ENCODE measurements at regions not wholly inside any gene's neighbourhood (a gene's known extent, or its start where the extent isn't known, plus 50 kb on each side); places are given as distances from the start of the nearest gene placed in this dataset.
A peak's percentile ranks its signal among the peaks of the same experiment; 100 is the strongest.
"Not testable (repeated sequence)": the region's sequence is repeated elsewhere in the genome, so short reads cannot be mapped to it uniquely, and the experiment has no call there.

DNA sequence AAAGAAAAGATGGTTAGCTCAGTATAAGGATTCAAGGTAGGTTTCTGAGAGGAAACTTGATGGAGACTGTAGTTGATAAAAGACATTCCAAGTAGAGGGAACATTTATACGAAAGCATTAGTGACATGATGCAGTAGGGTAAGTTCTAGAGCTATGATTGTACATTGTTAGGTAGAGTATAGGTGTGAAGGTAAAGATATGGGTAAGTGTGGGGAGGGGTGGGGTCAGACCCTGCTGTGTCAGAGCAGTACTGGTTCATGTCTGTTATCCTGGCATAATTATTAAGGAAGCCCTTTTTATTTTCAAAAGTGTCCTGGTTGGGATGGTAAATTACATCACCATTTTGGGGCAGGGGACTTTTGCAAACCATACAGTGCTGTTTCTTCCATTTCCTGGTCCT lies 635.8 kb downstream of the COL12A1 start:
- DNase-seq, result no peak

DNA sequence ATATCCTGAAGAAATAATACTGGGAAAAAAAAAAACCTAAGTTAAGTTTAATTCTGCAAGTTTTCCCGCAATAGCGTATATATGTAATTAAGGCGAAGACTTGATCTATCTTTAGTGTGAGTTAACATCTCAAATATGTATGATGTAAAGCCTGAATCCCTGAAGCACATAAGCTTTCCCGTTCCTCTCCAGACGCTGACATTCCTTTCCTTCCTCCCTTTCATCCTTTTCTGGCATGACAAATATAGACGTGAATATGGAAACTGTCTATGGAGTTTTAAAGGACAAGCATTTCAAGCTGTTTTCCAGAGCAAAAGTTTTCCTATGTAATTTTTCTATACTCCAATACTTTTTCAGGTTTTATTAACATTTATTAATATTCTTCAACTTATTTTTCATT lies 637.0 kb downstream of the COL12A1 start:
- no peak for DNase-seq

DNA sequence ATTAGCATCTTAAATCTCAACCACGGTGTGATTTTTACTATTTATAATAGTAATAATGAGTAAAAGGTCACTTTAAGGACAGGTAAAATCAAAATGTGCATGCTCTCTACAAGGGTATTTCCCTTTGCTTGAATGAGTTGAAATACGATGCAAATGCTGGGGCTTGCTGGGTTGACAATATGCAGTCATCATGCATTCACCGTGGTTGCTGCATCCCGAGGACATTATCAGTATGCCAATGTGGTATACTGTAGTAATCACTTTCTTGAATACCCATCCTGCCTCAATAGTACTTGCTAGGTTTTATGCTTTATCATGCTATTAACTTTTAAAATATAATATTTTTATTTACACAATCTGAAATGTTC lies 637.9 kb downstream of the COL12A1 start:
- DNase-seq, result not testable (repeated sequence)

GRCh38 chr6:74567281-74567922 lies 638.5 kb downstream of the COL12A1 start:
- DNase-seq, result no peak

DNA sequence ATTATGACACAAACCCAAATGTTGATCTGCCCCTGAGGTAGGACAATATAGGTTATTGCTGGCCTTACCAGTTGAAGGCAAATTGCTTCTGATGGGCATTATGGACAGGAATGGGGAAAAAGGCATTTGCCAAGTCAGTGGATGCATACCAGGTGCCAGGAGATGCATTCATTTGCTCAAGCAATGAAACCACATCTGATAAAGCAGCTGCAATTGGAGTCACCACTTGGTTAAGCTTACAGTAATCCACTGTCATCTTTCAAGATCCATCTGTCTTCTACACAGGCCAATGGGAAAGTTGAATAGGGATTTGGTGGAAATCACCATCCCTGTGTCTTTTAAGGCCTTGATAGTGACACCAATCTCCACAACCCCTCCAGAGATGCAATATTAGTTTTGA lies 648.6 kb downstream of the COL12A1 start:
- DNase-seq, result no peak

DNA sequence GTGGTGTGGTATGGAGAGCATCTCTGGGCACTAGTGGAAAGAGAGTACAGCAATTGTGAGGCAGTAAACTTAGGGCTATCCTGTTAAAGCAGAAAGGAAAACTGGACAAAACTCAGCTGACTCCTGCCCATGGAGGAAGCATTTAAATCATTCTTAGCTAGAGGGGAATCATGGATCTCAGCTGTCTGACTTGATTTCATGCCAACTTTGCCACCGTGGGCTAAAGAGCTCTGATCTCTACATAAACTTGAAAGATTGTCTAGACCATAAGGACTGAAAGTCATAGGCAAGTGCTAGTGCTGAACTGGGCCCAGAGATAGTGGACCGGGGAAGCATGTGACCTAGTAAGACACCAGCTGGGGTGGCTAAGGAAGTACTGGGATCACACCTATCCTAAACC lies 651.8 kb downstream of the COL12A1 start:
- DNase-seq, result no peak

GRCh38 chr6:74551896-74552295 lies 654.0 kb downstream of the COL12A1 start:
- DNase-seq, result no peak

GRCh38 chr6:74550821-74551220 lies 655.0 kb downstream of the COL12A1 start:
- no peak for DNase-seq

DNA sequence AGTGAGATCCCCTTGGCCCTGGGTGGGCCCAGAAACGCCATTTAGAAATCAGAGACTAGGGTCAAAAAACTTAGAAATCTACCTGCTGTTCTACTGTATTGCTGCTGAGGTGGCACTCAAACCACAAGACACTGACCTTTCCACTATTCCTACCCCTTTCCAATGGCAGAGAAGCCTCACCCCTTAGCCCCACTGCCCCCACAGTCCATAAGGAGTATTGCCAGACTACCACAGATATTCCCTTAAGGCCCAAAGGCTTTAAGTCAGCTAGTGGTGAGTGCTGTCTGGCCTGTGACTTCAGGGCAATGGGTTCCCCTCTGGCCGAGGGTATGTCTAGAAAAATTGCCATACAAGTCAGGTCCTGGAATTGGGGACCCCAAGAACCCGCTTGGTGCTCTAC lies 656.1 kb downstream of the COL12A1 start:
- DNase-seq, result no peak

- no peak for DNase-seq
Observed at GRCh38 chr6:74534465-74535211, 671.2 kb downstream of the COL12A1 start.

DNA sequence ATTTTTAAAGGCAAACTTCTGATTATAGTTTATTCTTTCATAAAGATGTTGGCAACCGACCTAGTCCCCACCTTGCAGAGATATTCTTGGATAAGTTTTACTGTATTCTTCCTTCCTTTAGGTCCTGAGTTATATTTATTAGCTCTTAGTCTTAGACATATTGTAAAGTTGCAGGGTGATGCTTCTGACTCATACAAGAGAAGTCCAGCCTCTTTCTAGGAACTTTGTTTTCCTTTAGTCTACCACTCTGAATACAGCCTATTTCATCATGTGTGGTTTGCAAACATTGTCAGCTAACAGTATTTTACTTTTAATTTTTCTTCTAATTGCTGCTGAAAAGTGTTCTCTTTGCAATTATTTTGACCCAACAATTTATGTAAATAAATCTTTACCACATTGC lies 686.7 kb downstream of the COL12A1 start:
- DNase-seq, result peak; percentile 46

- no peak for DNase-seq
Observed at GRCh38 chr6:74518035-74518434, 687.8 kb downstream of the COL12A1 start.

DNA sequence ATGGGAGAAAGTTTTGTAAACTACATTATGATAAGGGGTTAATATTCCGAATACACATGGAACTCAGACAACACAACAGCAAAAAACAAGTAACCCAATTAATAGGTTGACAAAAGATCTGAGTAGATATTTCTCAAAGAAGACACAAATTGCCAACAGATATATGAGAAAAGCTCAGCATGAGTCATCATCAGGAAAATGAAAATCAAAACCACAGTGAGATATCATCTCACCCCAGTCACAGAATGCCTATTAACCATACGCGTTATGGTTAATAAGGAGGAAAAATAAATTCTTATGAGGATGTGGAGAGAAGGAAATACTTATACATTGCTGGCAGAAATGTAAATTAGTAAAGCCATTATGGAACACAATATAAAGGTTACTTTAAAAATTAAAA lies 695.0 kb downstream of the COL12A1 start:
- no peak for DNase-seq

DNA sequence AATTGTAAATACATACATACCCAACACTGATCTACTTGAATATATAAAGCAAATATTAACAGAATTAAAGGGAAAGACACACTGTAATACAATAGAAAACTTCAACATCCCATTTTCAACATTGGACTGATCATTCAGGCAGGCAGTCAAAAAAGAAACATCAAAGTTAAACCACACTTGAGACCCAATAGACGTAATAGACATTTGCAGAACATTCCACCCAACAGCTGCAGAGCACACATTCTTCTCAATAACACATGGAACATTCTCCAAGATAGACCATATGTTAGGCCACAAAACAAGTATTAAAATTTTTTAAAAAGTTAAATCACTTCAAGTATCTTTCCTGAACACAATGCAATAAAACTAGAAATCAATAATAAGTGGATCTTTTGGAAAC lies 698.2 kb downstream of the COL12A1 start:
- no peak for DNase-seq

GRCh38 chr6:74505391-74505790 lies 700.5 kb downstream of the COL12A1 start:
- no peak for DNase-seq

DNA sequence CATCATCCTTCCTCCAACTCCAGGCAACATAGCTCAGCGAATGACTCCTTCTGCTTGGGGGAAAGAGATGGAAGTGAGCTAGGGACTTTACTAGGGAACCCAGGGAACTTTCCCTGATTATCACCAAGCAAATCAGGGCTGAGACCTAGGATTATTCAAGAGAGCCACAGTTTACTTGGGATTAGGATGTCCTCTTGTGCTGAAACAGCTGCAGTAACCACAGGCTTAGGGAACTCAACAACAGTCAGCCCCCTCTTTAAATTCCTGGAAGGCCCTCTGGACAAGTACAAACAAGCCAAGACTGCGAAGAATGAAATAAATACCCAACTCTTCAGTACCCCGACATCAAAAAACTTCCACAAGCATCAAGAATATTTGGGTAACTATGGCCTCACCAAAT lies 700.9 kb downstream of the COL12A1 start:
- no peak for DNase-seq

DNA sequence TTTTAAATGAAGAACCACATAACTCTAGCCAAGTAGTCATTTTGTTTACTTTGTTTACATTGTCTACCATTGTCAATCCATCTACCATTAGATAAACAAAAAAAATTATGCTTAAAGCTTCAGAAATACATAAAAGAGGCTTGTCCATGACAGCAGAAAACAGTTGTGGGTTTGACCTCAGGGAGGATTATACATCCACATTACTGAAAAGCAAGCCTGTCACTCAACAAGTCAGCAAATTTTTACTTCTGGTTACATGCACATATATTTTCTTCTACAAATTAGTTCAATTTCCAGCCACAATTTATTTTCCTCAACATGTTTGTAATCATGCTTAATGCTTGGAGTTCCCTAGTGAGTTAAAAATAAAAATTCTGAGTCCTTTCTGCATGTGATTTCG lies 713.3 kb downstream of the COL12A1 start:
- no peak for DNase-seq

DNA sequence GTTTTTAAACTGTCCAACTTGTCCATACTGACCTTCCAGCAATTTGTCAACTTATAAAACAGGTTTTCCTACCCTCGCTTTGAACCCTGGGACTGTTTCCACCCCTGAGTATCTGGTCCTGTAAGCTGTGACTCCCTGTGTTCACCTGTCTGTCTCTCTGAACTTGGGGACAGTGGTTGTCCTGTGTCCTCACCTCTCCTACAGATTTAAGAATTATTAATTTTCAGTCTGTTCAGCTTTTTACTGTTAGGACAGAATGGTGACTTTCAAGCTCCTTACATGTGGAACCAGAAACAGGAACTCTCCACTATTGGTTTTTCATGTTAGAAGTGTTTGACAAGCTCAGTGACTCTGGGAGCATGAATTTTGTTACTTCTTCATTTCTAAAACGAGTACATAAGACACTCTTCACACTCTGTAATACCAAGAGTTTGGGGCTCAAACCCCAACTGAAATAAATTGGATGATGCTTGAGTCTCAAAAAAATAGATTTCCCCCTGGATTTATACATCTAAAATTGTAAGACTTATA lies 713.9 kb downstream of the COL12A1 start:
- DNase-seq, result peak; percentile 54

- not testable (repeated sequence) for DNase-seq
Observed at GRCh38 chr6:74488726-74489125, 717.1 kb downstream of the COL12A1 start.

- DNase-seq, result no peak
Observed at GRCh38 chr6:74482180-74482579, 723.7 kb downstream of the COL12A1 start.

DNA sequence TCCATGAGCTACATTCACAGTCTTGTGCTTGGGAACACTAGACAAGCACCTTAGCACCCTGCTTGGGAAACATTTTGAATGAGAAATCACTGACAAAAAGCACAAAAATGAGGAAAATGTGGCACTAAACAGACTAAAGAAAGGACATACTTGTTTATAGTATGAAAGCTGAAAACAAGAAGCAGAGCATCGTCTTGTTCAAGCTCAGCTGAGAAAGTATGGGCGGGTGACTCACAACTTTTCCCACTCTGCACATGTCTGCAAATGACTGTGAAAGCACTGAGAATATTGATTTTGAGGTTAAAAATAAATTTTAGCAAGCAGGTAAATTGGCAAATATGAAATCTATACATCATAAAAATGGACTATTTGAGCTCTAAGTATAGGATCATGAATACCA lies 725.3 kb downstream of the COL12A1 start:
- DNase-seq, result no peak

DNA sequence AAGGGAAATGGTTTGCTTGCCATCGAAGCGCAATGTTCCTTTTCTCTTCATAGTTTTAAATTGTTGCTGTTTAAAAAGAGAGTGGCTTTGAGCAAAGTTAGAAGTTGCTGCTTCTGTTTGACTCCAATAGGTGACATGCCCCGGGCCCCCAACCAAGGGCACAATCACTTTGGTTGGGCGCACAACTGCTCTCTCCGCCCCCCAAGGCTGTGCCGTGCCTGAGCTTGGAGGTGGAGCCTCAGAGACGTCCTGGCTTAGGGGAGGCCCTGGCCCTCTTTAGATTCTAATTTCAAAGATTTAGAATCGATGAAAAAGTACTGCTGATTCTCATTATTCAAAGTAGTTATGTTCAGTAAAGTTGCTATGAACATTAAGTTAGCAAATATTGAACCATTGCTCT lies 725.9 kb downstream of the COL12A1 start:
- no peak for DNase-seq

DNA sequence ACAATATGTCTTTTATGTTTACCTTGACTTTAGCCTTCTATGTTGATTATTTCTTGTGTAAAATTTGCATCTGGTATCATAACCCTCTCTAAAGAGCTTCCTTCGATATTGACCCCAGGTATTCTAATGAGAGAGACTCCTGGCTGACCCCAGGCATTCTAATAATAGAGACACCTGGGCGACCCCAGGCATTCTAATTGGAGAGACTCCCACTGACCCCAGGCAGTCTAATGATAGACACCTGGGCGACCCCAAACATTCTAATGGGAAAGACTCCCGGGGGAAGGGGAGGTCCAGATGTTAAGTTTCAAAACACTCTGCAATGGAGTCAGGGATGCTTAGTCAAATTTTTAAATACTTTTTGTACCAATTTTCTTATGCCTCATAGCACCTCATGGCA lies 726.4 kb downstream of the COL12A1 start:
- DNase-seq, result no peak

- not testable (repeated sequence) for DNase-seq
Observed at GRCh38 chr6:74474046-74474445, 731.8 kb downstream of the COL12A1 start.

DNA sequence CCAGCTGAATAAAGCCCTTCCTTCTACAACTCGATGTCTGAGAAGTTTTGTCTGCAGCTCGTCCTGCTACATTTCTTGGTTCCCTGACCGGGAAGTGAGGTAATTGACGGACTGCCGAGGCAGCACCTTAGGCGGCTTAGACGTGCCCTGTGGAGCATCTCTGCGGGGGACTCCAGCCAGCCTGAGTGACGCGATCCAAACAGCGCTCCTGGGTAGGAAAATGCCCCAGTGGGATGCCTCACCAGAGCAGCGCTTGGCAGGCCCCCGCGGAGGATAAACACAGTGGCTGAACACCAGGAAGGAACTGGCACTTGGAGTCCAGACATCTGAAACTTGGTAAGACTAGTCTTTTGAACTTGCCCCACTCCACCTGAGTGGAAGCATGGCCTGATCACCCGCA lies 737.3 kb downstream of the COL12A1 start:
- not testable (repeated sequence) for DNase-seq

All from OCI-M1 (cell line).